ENCODE measurements at regions not wholly inside any gene's neighbourhood (a gene's known extent, or its start where the extent isn't known, plus 50 kb on each side); places are given as distances from the start of the nearest gene placed in this dataset.

GRCh38 chr3:41143421-41144031 lies 55.8 kb upstream of the CTNNB1 start:
- CTCF ChIA-PET = no interaction called here
- DNase-seq = no peak
- POLR2A ChIA-PET = no interaction called here

GRCh38 chr3:41144631-41145030 lies 54.7 kb upstream of the CTNNB1 start:
- ChIA-PET POLR2A (no interaction called here), CTCF (no interaction called here)
- H3K9me3 Mint-ChIP-seq = peaks cover 7% of the 10 kb centered on the region
- no peak overlapping the region for H3K4me3 Mint-ChIP-seq
- DNase-seq = no peak
- peaks cover 6% of the 10 kb centered on the region for H3K27me3 Mint-ChIP-seq
- H3K36me3 Mint-ChIP-seq (ENCODE audit: low read depth) = no peaks in the 10 kb centered on the region
- H3K4me1 Mint-ChIP-seq = no peaks in the 10 kb centered on the region
- H3K27ac Mint-ChIP-seq = no peak overlapping the region

More at GRCh38 chr3:41143421-41144031, 55.8 kb upstream of the CTNNB1 start:
- Mint-ChIP-seq H3K27me3 (peaks cover 6% of the 10 kb centered on the region), H3K36me3 (ENCODE audit: low read depth) (no peaks in the 10 kb centered on the region), H3K27ac (no peak overlapping the region), H3K4me1 (no peaks in the 10 kb centered on the region), H3K4me3 (no peak overlapping the region), H3K9me3 (peaks cover 7% of the 10 kb centered on the region)

GRCh38 chr3:41148478-41148877 lies 50.8 kb upstream of the CTNNB1 start:
- no peaks in the 10 kb centered on the region for H3K4me1 Mint-ChIP-seq
- POLR2A ChIA-PET = no interaction called here

GRCh38 chr3:41148901-41149300 lies 50.4 kb upstream of the CTNNB1 start:
- ChIA-PET CTCF (no interaction called here), POLR2A (no interaction called here)
- H3K36me3 Mint-ChIP-seq (ENCODE audit: low read depth) = no peaks in the 10 kb centered on the region
- no peaks in the 10 kb centered on the region for H3K27me3 Mint-ChIP-seq
- no peak for DNase-seq
- H3K27ac Mint-ChIP-seq = no peak overlapping the region
- peaks cover 4% of the 10 kb centered on the region for H3K9me3 Mint-ChIP-seq
- H3K4me1 Mint-ChIP-seq = no peaks in the 10 kb centered on the region
- H3K4me3 Mint-ChIP-seq = no peak overlapping the region

More at GRCh38 chr3:41148478-41148877, 50.8 kb upstream of the CTNNB1 start:
- H3K27ac Mint-ChIP-seq = no peak overlapping the region
- H3K9me3 Mint-ChIP-seq = peaks cover 4% of the 10 kb centered on the region
- no peak for DNase-seq
- no peak overlapping the region for H3K4me3 Mint-ChIP-seq
- CTCF ChIA-PET = interaction anchor here (0.7 kb wide), 1 partner anchor 910 kb away, joined by 3 read pairs; no protein-coding TSS in a partner anchor
- H3K27me3 Mint-ChIP-seq = no peaks in the 10 kb centered on the region
- no peaks in the 10 kb centered on the region for H3K36me3 Mint-ChIP-seq (ENCODE audit: low read depth)
